Tibial nerve (tissue), 4 donors: ENCODE measurements at regions not wholly inside any gene's neighbourhood (a gene's known extent, or its start where the extent isn't known, plus 50 kb on each side); places are given as distances from the start of the nearest gene placed in this dataset.

Experiments
- EP300 ChIP-seq, 2 donors: sonication (generic); formaldehyde crosslinking; IDR thresholded peaks; one replicate each; pipeline ENCODE4 v1.6.1; 2017; ENCODE audit warnings: antibody characterized with exemption in 2 of 2, mild to moderate bottlenecking in 1 of 2
- POLR2A ChIP-seq, 2 donors: fragments of 450-650 bp; IDR thresholded peaks; one replicate each; pipeline ENCODE4 v1.6.1; 2017; ENCODE audit warnings: antibody characterized with exemption in 2 of 2, mild to moderate bottlenecking in 2 of 2, moderate library complexity in 2 of 2
- TF ChIP-seq, protein P1 (sequence below), 5 experiments: fragments of 200-600 bp in 3 of 5; fragments of 450-650 bp in 2 of 5; sonication (generic) in 3 of 5; IDR thresholded peaks; one replicate each; pipeline ENCODE4 v1.5.1; 2016 to 2019; ENCODE audit warnings: antibody characterized with exemption in 5 of 5, mild to moderate bottlenecking in 3 of 5, moderate library complexity in 2 of 5

DNA sequence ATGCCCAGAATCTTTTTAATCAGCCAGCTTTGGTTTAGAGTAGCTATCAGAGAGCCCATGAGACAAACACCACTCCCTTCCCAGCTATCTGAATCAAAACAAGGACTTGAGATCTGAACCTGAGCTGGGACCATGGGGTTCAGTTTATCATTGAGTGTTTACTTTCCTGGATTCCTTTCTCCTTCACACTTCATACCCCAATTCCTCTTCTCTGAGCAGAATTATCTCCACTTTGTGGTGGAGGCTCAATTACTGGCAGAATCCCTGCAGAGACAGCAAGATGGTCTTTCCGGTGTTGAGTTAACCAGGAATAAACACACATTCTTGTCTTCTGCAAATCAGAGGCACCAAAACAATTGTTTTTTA is 102.4 kb downstream of the RPL22L1 start:
- TF ChIP-seq, protein P1, sequence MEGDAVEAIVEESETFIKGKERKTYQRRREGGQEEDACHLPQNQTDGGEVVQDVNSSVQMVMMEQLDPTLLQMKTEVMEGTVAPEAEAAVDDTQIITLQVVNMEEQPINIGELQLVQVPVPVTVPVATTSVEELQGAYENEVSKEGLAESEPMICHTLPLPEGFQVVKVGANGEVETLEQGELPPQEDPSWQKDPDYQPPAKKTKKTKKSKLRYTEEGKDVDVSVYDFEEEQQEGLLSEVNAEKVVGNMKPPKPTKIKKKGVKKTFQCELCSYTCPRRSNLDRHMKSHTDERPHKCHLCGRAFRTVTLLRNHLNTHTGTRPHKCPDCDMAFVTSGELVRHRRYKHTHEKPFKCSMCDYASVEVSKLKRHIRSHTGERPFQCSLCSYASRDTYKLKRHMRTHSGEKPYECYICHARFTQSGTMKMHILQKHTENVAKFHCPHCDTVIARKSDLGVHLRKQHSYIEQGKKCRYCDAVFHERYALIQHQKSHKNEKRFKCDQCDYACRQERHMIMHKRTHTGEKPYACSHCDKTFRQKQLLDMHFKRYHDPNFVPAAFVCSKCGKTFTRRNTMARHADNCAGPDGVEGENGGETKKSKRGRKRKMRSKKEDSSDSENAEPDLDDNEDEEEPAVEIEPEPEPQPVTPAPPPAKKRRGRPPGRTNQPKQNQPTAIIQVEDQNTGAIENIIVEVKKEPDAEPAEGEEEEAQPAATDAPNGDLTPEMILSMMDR (IDR thresholded peaks at IDR 0.05) = no peak
- TF ChIP-seq POLR2A (IDR thresholded peaks at IDR 0.05) = no peak
- no peak for TF ChIP-seq EP300 (IDR thresholded peaks at IDR 0.05)
